Spleen (tissue), 11 donors: ENCODE measurements at regions not wholly inside any gene's neighbourhood (a gene's known extent, or its start where the extent isn't known, plus 50 kb on each side); places are given as distances from the start of the nearest gene placed in this dataset.

Experiments used
- DNase-seq: peaks from one replicate; pipeline ENCODE4 v3.0.0-alpha.2; 2020
- H3K27ac ChIP-seq, 8 donors: fragments of 200-600 bp; sonication (generic) in 7 of 8; 1 replicate in 4 of 8; 2 replicates in 4 of 8; pipeline versions ENCODE4 v1.5.0 to v1.8.0; 2016 to 2021; ENCODE audit warnings: inconsistent platforms in 4 of 8, mild to moderate bottlenecking in 4 of 8, moderate library complexity in 1 of 8
- H3K27me3 ChIP-seq, 7 donors: fragments of 200-600 bp; sonication (generic) in 6 of 7; replicated peaks in 1 of 7; 1 replicate in 4 of 7; 2 replicates in 3 of 7; pipeline versions ENCODE4 v1.5.0 to v1.8.0; 2016 to 2021; ENCODE audit warnings: inconsistent platforms in 3 of 7, mild to moderate bottlenecking in 1 of 7
- H3K36me3 ChIP-seq, 6 donors: fragments of 200-600 bp; sonication (generic) in 5 of 6; 1 replicate in 4 of 6; 2 replicates in 2 of 6; pipeline versions ENCODE4 v1.5.0 to v1.8.0; 2016 to 2021; ENCODE audit warnings: inconsistent platforms in 2 of 6
- H3K4me1 ChIP-seq, 6 donors: fragments of 200-600 bp; sonication (generic) in 5 of 6; 1 replicate in 3 of 6; 2 replicates in 3 of 6; pipeline versions ENCODE4 v1.5.0 to v1.8.0; 2016 to 2021; ENCODE audit warnings: inconsistent platforms in 3 of 6
- H3K4me3 ChIP-seq, 8 donors: fragments of 200-600 bp; sonication (generic) in 7 of 8; 1 replicate in 4 of 8; 2 replicates in 4 of 8; pipeline versions ENCODE4 v1.5.0 to v1.8.0; 2016 to 2021; ENCODE audit warnings: inconsistent platforms in 4 of 8, mild to moderate bottlenecking in 4 of 8, moderate library complexity in 2 of 8
- H3K9me3 ChIP-seq, 8 donors: fragments of 200-600 bp; sonication (generic) in 7 of 8; 1 replicate in 4 of 8; 2 replicates in 4 of 8; pipeline versions ENCODE4 v1.5.0 to v1.8.0; 2016 to 2021; ENCODE audit warnings: inconsistent platforms in 4 of 8
- CTCF ChIP-seq, 11 experiments: fragments of 200-600 bp in 7 of 11; fragments of 450-650 bp in 4 of 11; sonication (generic) in 4 of 11; IDR thresholded peaks in 8 of 11; conservative IDR thresholded peaks in 3 of 11; 1 replicate in 7 of 11; 2 replicates in 4 of 11; pipeline versions ENCODE4 v1.4.0 to v1.8.0; 2016 to 2021; ENCODE audit warnings: antibody characterized with exemption in 11 of 11, inconsistent platforms in 4 of 11, mild to moderate bottlenecking in 1 of 11
- POLR2A ChIP-seq, 3 donors: fragments of 450-650 bp; IDR thresholded peaks; one replicate each; pipeline ENCODE4 v1.5.1; 2017; ENCODE audit warnings: antibody characterized with exemption in 3 of 3, mild to moderate bottlenecking in 1 of 3
- POLR2AphosphoS5 ChIP-seq, 3 donors: sonication (generic); formaldehyde crosslinking; IDR thresholded peaks; one replicate each; pipeline ENCODE4 v1.5.1; 2017; ENCODE audit warnings: antibody characterized with exemption in 3 of 3
- WGBS, 5 donors: extraction: QIAGEN DNeasy Blood & Tissue Kit in 3 of 5; methylation state at CpG; one replicate each; pipeline versions ENCODE4 v1.1.5 to v1.1.7; 2013 to 2018; 5-methylcytosine and 5-hydroxymethylcytosine counted together
- intact Hi-C: fragments of 100-400 bp; cut with DNase I; formaldehyde crosslinking; loops from one replicate; pipeline ENCODE4 v1.15.0; 2023; ENCODE audit warnings: low total_unique reads
- donor health status: healthy with polysubstance abuse.
- donor health status: DM: no; HTN: no; CAD: no; lungs with moderate emphysema.
- donor health status: DM: no; HTN: no; CAD: no.
- donor health status: Bipolar disorder and iron deficiency.
- donor health status: healthy.
- donor health status: DM: no; HTN: no; CAD: no.
- donor health status: DM: yes; HTN: yes; CAD: no.

- WGBS, 5 donors = 50 to 89% (median 81%) methylated on average over 3 of the region's 3 CpGs
- peaks cover 0 to 5% (median 0%) of the 10 kb centered on the region in 6 donors for H3K4me1 ChIP-seq
- DNase-seq = no peak
- no peak overlapping the region for H3K4me3 ChIP-seq
- H3K9me3 ChIP-seq = peaks cover 0 to 16% (median 0%) of the 10 kb centered on the region in 8 donors
- intact Hi-C loops = no loop called here
- H3K27ac ChIP-seq = no peak overlapping the region
- H3K27me3 ChIP-seq = peaks cover 0 to 5% (median 0%) of the 10 kb centered on the region in 7 donors
- no peak for TF ChIP-seq POLR2A (IDR thresholded peaks at IDR 0.05)
- no peak for TF ChIP-seq CTCF (IDR thresholded peaks at IDR 0.05 in 8 of 11, conservative IDR thresholded peaks at IDR 0.05 in 3 of 11)
- TF ChIP-seq POLR2AphosphoS5 (IDR thresholded peaks at IDR 0.05) = no peak
- no peaks in the 10 kb centered on the region for H3K36me3 ChIP-seq
Observed at GRCh38 chr22:27687984-27688545, 113.5 kb downstream of the MN1 start.

GRCh38 chr22:27689664-27690063 is 111.9 kb downstream of the MN1 start:
- no peak overlapping the region for H3K27ac ChIP-seq
- peaks cover 0 to 5% (median 0%) of the 10 kb centered on the region in 6 donors for H3K4me1 ChIP-seq
- intact Hi-C loops = no loop called here
- peaks cover 0 to 21% (median 0%) of the 10 kb centered on the region in 8 donors for H3K9me3 ChIP-seq
- 81 to 97% (median 92%) methylated on average over 1 of the region's 1 CpG for WGBS, 5 donors
- DNase-seq = no peak
- no peaks in the 10 kb centered on the region for H3K36me3 ChIP-seq
- H3K4me3 ChIP-seq = no peak overlapping the region
- TF ChIP-seq CTCF (IDR thresholded peaks at IDR 0.05 in 8 of 11, conservative IDR thresholded peaks at IDR 0.05 in 3 of 11) (no peak), POLR2A (IDR thresholded peaks at IDR 0.05) (no peak), POLR2AphosphoS5 (IDR thresholded peaks at IDR 0.05) (no peak)
- peaks cover 0 to 17% (median 0%) of the 10 kb centered on the region in 7 donors for H3K27me3 ChIP-seq

- H3K27me3 ChIP-seq = peaks cover 0 to 17% (median 0%) of the 10 kb centered on the region in 7 donors
- intact Hi-C loops = no loop called here
- 71 to 90% (median 79%) methylated on average over 3 of the region's 3 CpGs for WGBS, 5 donors
- TF ChIP-seq POLR2A (IDR thresholded peaks at IDR 0.05) = no peak
- no peak for TF ChIP-seq POLR2AphosphoS5 (IDR thresholded peaks at IDR 0.05)
- no peak for TF ChIP-seq CTCF (IDR thresholded peaks at IDR 0.05 in 8 of 11, conservative IDR thresholded peaks at IDR 0.05 in 3 of 11)
- no peak overlapping the region for H3K4me3 ChIP-seq
- no peaks in the 10 kb centered on the region for H3K36me3 ChIP-seq
- H3K9me3 ChIP-seq = peaks cover 0 to 21% (median 0%) of the 10 kb centered on the region in 8 donors
- peaks cover 0 to 5% (median 0%) of the 10 kb centered on the region in 6 donors for H3K4me1 ChIP-seq
- H3K27ac ChIP-seq = no peak overlapping the region
- no peak for DNase-seq
Observed at GRCh38 chr22:27690599-27690998, 111.0 kb downstream of the MN1 start.

- Histone ChIP-seq H3K36me3 (no peaks in the 10 kb centered on the region), H3K4me3 (no peak overlapping the region), H3K4me1 (no peaks in the 10 kb centered on the region), H3K27ac (no peak overlapping the region), H3K27me3 (peaks cover 0 to 17% (median 0%) of the 10 kb centered on the region in 7 donors), H3K9me3 (peaks cover 0 to 27% (median 4%) of the 10 kb centered on the region in 8 donors)
- DNase-seq = no peak
- 60 to 70% (median 64%) methylated on average over 4 of the region's 4 CpGs for WGBS, 5 donors
- no peak for TF ChIP-seq POLR2A (IDR thresholded peaks at IDR 0.05)
- TF ChIP-seq CTCF (IDR thresholded peaks at IDR 0.05 in 8 of 11, conservative IDR thresholded peaks at IDR 0.05 in 3 of 11) = no peak
- TF ChIP-seq POLR2AphosphoS5 (IDR thresholded peaks at IDR 0.05) = no peak
- intact Hi-C loops = no loop called here
Observed at GRCh38 chr22:27692243-27692642, 109.3 kb downstream of the MN1 start.
